ENCODE measurements at regions not wholly inside any gene's neighbourhood (a gene's known extent, or its start where the extent isn't known, plus 50 kb on each side); places are given as distances from the start of the nearest gene placed in this dataset.

DNA sequence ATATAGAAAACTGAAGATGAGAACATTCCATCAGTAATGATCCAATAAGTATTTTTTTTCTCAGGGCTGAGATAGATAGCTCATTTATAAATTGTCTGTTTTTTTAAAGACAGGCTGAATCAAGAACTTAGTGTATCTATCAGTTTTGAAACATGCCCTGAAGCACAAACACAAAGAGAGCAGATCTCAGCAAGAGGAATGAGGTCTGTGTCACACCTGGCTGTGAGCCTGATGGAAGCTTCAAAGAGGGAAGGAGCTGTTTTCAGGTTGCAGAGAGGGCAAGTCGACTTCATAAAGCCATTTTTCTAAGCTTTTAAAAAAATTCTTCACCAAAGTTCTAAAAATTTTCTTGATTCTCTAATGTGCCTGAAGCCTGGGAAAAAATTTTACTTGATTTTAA, 434.9 kb downstream of the PDGFC start:
- H3K27ac ChIP-seq (ENCODE audit: low read length): no peak overlapping the region

DNA sequence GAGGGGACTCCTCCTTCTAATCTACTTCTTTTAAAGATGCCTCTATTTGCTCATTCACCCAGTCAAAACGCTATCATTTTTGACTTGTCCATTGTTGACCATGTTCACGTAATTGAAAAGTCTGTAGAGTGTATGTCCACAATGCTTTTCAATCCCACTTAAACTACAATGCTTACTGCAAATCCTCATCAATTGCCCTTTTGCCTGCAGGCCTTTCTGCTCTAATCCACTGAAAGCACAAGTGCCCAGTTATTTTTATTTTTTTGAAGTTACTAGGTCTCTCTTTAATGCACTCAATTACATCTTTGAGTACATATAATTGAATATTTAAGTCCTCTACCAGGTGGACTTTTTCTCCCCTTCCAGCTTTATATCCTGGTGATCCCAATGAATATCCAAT, 437.4 kb downstream of the PDGFC start:
- TF ChIP-seq, protein P1, sequence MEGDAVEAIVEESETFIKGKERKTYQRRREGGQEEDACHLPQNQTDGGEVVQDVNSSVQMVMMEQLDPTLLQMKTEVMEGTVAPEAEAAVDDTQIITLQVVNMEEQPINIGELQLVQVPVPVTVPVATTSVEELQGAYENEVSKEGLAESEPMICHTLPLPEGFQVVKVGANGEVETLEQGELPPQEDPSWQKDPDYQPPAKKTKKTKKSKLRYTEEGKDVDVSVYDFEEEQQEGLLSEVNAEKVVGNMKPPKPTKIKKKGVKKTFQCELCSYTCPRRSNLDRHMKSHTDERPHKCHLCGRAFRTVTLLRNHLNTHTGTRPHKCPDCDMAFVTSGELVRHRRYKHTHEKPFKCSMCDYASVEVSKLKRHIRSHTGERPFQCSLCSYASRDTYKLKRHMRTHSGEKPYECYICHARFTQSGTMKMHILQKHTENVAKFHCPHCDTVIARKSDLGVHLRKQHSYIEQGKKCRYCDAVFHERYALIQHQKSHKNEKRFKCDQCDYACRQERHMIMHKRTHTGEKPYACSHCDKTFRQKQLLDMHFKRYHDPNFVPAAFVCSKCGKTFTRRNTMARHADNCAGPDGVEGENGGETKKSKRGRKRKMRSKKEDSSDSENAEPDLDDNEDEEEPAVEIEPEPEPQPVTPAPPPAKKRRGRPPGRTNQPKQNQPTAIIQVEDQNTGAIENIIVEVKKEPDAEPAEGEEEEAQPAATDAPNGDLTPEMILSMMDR (IDR thresholded peaks at IDR 0.05; ENCODE audit: borderline replicate concordance, extremely low read depth, low read length, poor library complexity, severe bottlenecking): no peak
- TF ChIP-seq EZH2 (IDR thresholded peaks at IDR 0.05; ENCODE audit: borderline replicate concordance, low read depth, low read length, severe bottlenecking): no peak
- Histone ChIP-seq H4K20me1 (ENCODE audit: insufficient read depth, low read length) (no peaks in the 10 kb centered on the region), H3K9ac (ENCODE audit: low read depth, low read length) (no peak overlapping the region), H3K4me3 (ENCODE audit: low read depth in 1 of 2, low read length in 2 of 2) (no peak overlapping the region), H3K4me1 (ENCODE audit: insufficient read depth, low read length) (no peaks in the 10 kb centered on the region), H3K9me3 (ENCODE audit: insufficient read depth, low read length, severe bottlenecking) (no peaks in the 10 kb centered on the region), H3K4me2 (ENCODE audit: insufficient read depth, low read length) (no peak overlapping the region), H3K79me2 (ENCODE audit: insufficient read depth, low read length) (no peaks in the 10 kb centered on the region), H3K27ac (ENCODE audit: low read length) (no peak overlapping the region), H3K36me3 (ENCODE audit: insufficient read depth, low read length) (no peaks in the 10 kb centered on the region), H3K27me3 (ENCODE audit: insufficient read depth, low read length, poor library complexity) (no peaks in the 10 kb centered on the region), H2AFZ (ENCODE audit: low read depth, low read length) (no peak overlapping the region)
- ATAC-seq (ENCODE audit: insufficient read depth, low read depth) (no peak), DNase-seq (no peak)

More for the DNA sequence above, 434.9 kb downstream of the PDGFC start:
- no peak overlapping the region for H3K9ac ChIP-seq (ENCODE audit: low read depth, low read length)
- no peak overlapping the region for H2AFZ ChIP-seq (ENCODE audit: low read depth, low read length)
- TF ChIP-seq, protein P1 (IDR thresholded peaks at IDR 0.05; ENCODE audit: borderline replicate concordance, extremely low read depth, low read length, poor library complexity, severe bottlenecking): no peak
- TF ChIP-seq EZH2 (IDR thresholded peaks at IDR 0.05; ENCODE audit: borderline replicate concordance, low read depth, low read length, severe bottlenecking): no peak
- no peak for ATAC-seq (ENCODE audit: insufficient read depth, low read depth)
- H3K4me1 ChIP-seq (ENCODE audit: insufficient read depth, low read length): no peaks in the 10 kb centered on the region
- no peaks in the 10 kb centered on the region for H3K27me3 ChIP-seq (ENCODE audit: insufficient read depth, low read length, poor library complexity)
- no peak for DNase-seq
- no peaks in the 10 kb centered on the region for H3K9me3 ChIP-seq (ENCODE audit: insufficient read depth, low read length, severe bottlenecking)
- H3K4me3 ChIP-seq (ENCODE audit: low read depth in 1 of 2, low read length in 2 of 2): no peak overlapping the region
- no peak overlapping the region for H3K4me2 ChIP-seq (ENCODE audit: insufficient read depth, low read length)
- H3K79me2 ChIP-seq (ENCODE audit: insufficient read depth, low read length): no peaks in the 10 kb centered on the region
- H3K36me3 ChIP-seq (ENCODE audit: insufficient read depth, low read length): no peaks in the 10 kb centered on the region
- no peaks in the 10 kb centered on the region for H4K20me1 ChIP-seq (ENCODE audit: insufficient read depth, low read length)

DNA sequence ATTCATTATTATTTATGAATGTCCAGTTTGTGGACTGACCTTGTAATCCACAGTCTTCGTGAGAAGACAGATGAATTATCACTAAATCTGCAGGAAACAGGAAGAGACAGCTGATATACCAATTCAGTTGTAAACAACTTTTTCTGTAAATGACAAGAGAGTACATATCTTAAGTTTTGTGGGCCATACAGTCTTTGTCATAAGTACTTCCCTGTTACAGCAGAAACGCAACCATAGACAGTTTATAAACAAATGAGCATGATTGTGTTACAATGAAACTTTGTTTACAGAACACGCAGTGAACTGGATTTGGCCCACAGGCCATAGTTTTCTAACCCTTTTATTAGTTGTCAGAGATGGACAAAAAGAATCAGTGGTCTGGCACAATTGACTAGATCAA, 443.4 kb downstream of the PDGFC start:
- Histone ChIP-seq H3K9ac (ENCODE audit: low read depth, low read length) (no peak overlapping the region), H3K36me3 (ENCODE audit: insufficient read depth, low read length) (no peaks in the 10 kb centered on the region), H3K79me2 (ENCODE audit: insufficient read depth, low read length) (no peaks in the 10 kb centered on the region), H3K4me1 (ENCODE audit: insufficient read depth, low read length) (no peaks in the 10 kb centered on the region), H3K27me3 (ENCODE audit: insufficient read depth, low read length, poor library complexity) (no peaks in the 10 kb centered on the region), H3K4me3 (ENCODE audit: low read depth in 1 of 2, low read length in 2 of 2) (no peak overlapping the region), H3K9me3 (ENCODE audit: insufficient read depth, low read length, severe bottlenecking) (no peaks in the 10 kb centered on the region), H3K27ac (ENCODE audit: low read length) (no peak overlapping the region), H3K4me2 (ENCODE audit: insufficient read depth, low read length) (no peak overlapping the region), H4K20me1 (ENCODE audit: insufficient read depth, low read length) (no peaks in the 10 kb centered on the region), H2AFZ (ENCODE audit: low read depth, low read length) (no peak overlapping the region)
- TF ChIP-seq, protein P1 (IDR thresholded peaks at IDR 0.05; ENCODE audit: borderline replicate concordance, extremely low read depth, low read length, poor library complexity, severe bottlenecking): no peak
- no peak for TF ChIP-seq EZH2 (IDR thresholded peaks at IDR 0.05; ENCODE audit: borderline replicate concordance, low read depth, low read length, severe bottlenecking)
- DNase-seq (no peak), ATAC-seq (ENCODE audit: insufficient read depth, low read depth) (no peak)
